Hepatocyte (in vitro differentiated cells): ENCODE measurements at regions not wholly inside any gene's neighbourhood (a gene's known extent, or its start where the extent isn't known, plus 50 kb on each side); places are given as distances from the start of the nearest gene placed in this dataset.

Experiments
- DNase-seq: peaks from one replicate; pipeline ENCODE4 v3.0.0-alpha.2; 2016; ENCODE audit warnings: low spot score
- H2AFZ ChIP-seq: fragments of 200-600 bp; sonication (generic); 2 replicates; pipeline ENCODE4 v1.6.0; 2016; ENCODE audit warnings: antibody characterized with exemption, mild to moderate bottlenecking
- H3K27ac ChIP-seq: fragments of 200-600 bp; sonication (generic); 2 replicates; pipeline ENCODE4 v1.5.1; 2016; ENCODE audit warnings: mild to moderate bottlenecking
- H3K27me3 ChIP-seq: fragments of 200-600 bp; sonication (generic); 2 replicates; pipeline ENCODE4 v1.6.1; 2016
- H3K36me3 ChIP-seq: fragments of 200-600 bp; sonication (generic); replicated peaks from 2 replicates; pipeline ENCODE4 v1.5.1; 2016; ENCODE audit warnings: low read depth; ENCODE audit not compliant: insufficient read depth
- H3K4me1 ChIP-seq: fragments of 200-600 bp; sonication (generic); 2 replicates; pipeline ENCODE4 v1.5.1; 2016; ENCODE audit warnings: mild to moderate bottlenecking, moderate library complexity; ENCODE audit not compliant: insufficient read depth
- H3K4me2 ChIP-seq: fragments of 200-600 bp; sonication (generic); 2 replicates; pipeline ENCODE4 v1.6.0; 2016
- H3K4me3 ChIP-seq: fragments of 200-600 bp; sonication (generic); 2 replicates; pipeline ENCODE4 v1.5.1; 2016; ENCODE audit warnings: mild to moderate bottlenecking
- H3K79me2 ChIP-seq: fragments of 200-600 bp; sonication (generic); 2 replicates; pipeline ENCODE4 v1.6.0; 2017; ENCODE audit warnings: mild to moderate bottlenecking
- H3K9me2 ChIP-seq: fragments of 200-600 bp; sonication (generic); replicated peaks from 2 replicates; pipeline ENCODE4 v1.6.0; 2017; ENCODE audit warnings: mild to moderate bottlenecking; ENCODE audit not compliant: insufficient read depth
- H3K9me3 ChIP-seq: fragments of 200-600 bp; sonication (generic); 2 replicates; pipeline ENCODE4 v1.5.1; 2016; ENCODE audit warnings: low read depth, mild to moderate bottlenecking
- H4K20me1 ChIP-seq: fragments of 200-600 bp; sonication (generic); 2 replicates; pipeline ENCODE4 v1.6.0; 2016; ENCODE audit warnings: mild to moderate bottlenecking; ENCODE audit not compliant: insufficient read depth, poor library complexity, severe bottlenecking
- CTCF ChIP-seq: fragments of 200-600 bp; sonication (generic); IDR thresholded peaks from 2 replicates; pipeline ENCODE4 v1.5.1; 2016; ENCODE audit warnings: antibody characterized with exemption, mild to moderate bottlenecking; ENCODE audit not compliant: poor library complexity
- EZH2 ChIP-seq: fragments of 200-600 bp; sonication (generic); IDR thresholded peaks from 2 replicates; pipeline ENCODE4 v1.6.1; 2016; ENCODE audit warnings: antibody characterized with exemption, mild to moderate bottlenecking, borderline replicate concordance
- EZH2phosphoT487 ChIP-seq: fragments of 200-600 bp; sonication (generic); IDR thresholded peaks from one replicate; pipeline ENCODE4 v1.6.1; 2018; ENCODE audit warnings: antibody characterized with exemption, mild to moderate bottlenecking, low read depth, moderate library complexity; ENCODE audit not compliant: unreplicated experiment, severe bottlenecking
- WGBS: methylation state at CpG from one replicate; pipeline ENCODE4 v1.1.6; 2016; ENCODE audit warnings: low lambda C conversion rate; ENCODE audit errors: missing lambda C conversion rate; 5-methylcytosine and 5-hydroxymethylcytosine counted together

GRCh38 chr9:120151149-120151548 lies 428.8 kb downstream of the CDK5RAP2 start:
- H3K4me2 ChIP-seq: no peak overlapping the region
- H3K36me3 ChIP-seq: no peaks in the 10 kb centered on the region
- H3K27ac ChIP-seq: no peak overlapping the region
- no peak for DNase-seq
- no peaks in the 10 kb centered on the region for H3K9me2 ChIP-seq
- no peaks in the 10 kb centered on the region for H3K4me1 ChIP-seq
- no peak overlapping the region for H2AFZ ChIP-seq
- no peaks in the 10 kb centered on the region for H3K9me3 ChIP-seq
- no peak overlapping the region for H3K4me3 ChIP-seq
- no peaks in the 10 kb centered on the region for H3K27me3 ChIP-seq
- H4K20me1 ChIP-seq: no peaks in the 10 kb centered on the region
- WGBS: 100% methylated on average over 3 of the region's 3 CpGs
- H3K79me2 ChIP-seq: no peaks in the 10 kb centered on the region
- no peak for TF ChIP-seq EZH2
- no peak for TF ChIP-seq EZH2phosphoT487
- TF ChIP-seq CTCF: no peak

- H3K27me3 ChIP-seq: no peaks in the 10 kb centered on the region
- no peaks in the 10 kb centered on the region for H3K79me2 ChIP-seq
- no peaks in the 10 kb centered on the region for H3K4me1 ChIP-seq
- H3K27ac ChIP-seq: no peak overlapping the region
- H4K20me1 ChIP-seq: no peaks in the 10 kb centered on the region
- H3K4me2 ChIP-seq: no peak overlapping the region
- no peak for TF ChIP-seq EZH2phosphoT487
- no peak for TF ChIP-seq CTCF
- no peak for TF ChIP-seq EZH2
- no peak overlapping the region for H2AFZ ChIP-seq
- H3K4me3 ChIP-seq: no peak overlapping the region
- no peak for DNase-seq
- no peaks in the 10 kb centered on the region for H3K9me3 ChIP-seq
- no peaks in the 10 kb centered on the region for H3K36me3 ChIP-seq
- WGBS: 90% methylated on average over 1 of the region's 1 CpG
- no peaks in the 10 kb centered on the region for H3K9me2 ChIP-seq
Observed at GRCh38 chr9:120138955-120139354, 441.0 kb downstream of the CDK5RAP2 start.

DNA sequence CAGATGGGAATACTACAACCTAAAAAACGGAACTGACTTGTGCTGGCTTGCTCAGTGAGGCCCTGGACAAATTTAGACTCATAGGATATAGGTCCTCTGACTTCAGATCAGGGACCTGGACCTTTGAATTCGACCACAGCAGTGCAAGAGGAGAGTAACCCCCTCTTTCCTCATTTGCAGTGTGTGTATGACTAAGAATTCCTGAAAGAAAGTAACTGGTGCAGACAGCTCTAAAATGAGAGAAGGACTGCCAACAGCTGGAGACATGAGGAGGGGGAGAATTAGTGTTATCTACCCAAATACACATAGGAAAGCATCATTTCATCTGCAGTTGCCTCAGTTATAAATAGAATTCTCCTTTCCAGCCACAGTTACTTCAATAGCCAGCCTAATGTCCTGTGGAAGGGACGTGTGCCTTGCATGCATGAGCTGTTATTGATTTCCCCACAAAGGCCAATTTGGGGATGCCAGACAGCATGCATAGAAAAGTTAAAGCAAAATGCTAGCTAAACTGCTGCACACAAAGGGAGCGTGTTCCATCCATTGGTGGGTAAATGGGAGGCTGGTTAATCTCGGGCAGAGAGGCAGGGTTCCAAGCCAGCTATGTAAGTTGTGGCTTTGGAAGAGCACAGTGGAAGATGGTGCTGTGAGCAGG lies 442.7 kb downstream of the CDK5RAP2 start:
- Histone ChIP-seq H3K27ac (no peak overlapping the region), H3K4me1 (no peaks in the 10 kb centered on the region), H3K36me3 (no peaks in the 10 kb centered on the region), H3K9me2 (no peaks in the 10 kb centered on the region), H3K9me3 (no peaks in the 10 kb centered on the region), H2AFZ (no peak overlapping the region), H4K20me1 (no peaks in the 10 kb centered on the region), H3K27me3 (no peaks in the 10 kb centered on the region), H3K4me3 (no peak overlapping the region), H3K79me2 (no peaks in the 10 kb centered on the region), H3K4me2 (no peak overlapping the region)
- TF ChIP-seq CTCF (no peak), EZH2phosphoT487 (no peak), EZH2 (no peak)
- 57% methylated on average over 5 of the region's 5 CpGs for WGBS
- no peak for DNase-seq

GRCh38 chr9:120136696-120137095 lies 443.3 kb downstream of the CDK5RAP2 start:
- H2AFZ ChIP-seq: no peak overlapping the region
- H3K9me2 ChIP-seq: no peaks in the 10 kb centered on the region
- H3K27me3 ChIP-seq: no peaks in the 10 kb centered on the region
- H3K4me1 ChIP-seq: no peaks in the 10 kb centered on the region
- no peak overlapping the region for H3K4me2 ChIP-seq
- no peaks in the 10 kb centered on the region for H4K20me1 ChIP-seq
- no peak overlapping the region for H3K4me3 ChIP-seq
- no peaks in the 10 kb centered on the region for H3K9me3 ChIP-seq
- no peak overlapping the region for H3K27ac ChIP-seq
- no peaks in the 10 kb centered on the region for H3K79me2 ChIP-seq
- no peaks in the 10 kb centered on the region for H3K36me3 ChIP-seq
- no peak for DNase-seq
- no peak for TF ChIP-seq EZH2phosphoT487
- TF ChIP-seq EZH2: no peak
- TF ChIP-seq CTCF: no peak
- 70% methylated on average over 1 of the region's 1 CpG for WGBS
